22Rv1 (cell line): ENCODE measurements at regions not wholly inside any gene's neighbourhood (a gene's known extent, or its start where the extent isn't known, plus 50 kb on each side); places are given as distances from the start of the nearest gene placed in this dataset.

Experiments used
- ZFX ChIP-seq: fragments of 450-650 bp; IDR thresholded peaks from 2 replicates; pipeline ENCODE4 v1.6.1; 2017; ENCODE audit warnings: antibody characterized with exemption, borderline replicate concordance
- TF ChIP-seq, protein P1 (sequence below): fragments of 450-650 bp; IDR thresholded peaks from 2 replicates; pipeline ENCODE4 v1.5.1; 2017; ENCODE audit warnings: mild to moderate bottlenecking

DNA sequence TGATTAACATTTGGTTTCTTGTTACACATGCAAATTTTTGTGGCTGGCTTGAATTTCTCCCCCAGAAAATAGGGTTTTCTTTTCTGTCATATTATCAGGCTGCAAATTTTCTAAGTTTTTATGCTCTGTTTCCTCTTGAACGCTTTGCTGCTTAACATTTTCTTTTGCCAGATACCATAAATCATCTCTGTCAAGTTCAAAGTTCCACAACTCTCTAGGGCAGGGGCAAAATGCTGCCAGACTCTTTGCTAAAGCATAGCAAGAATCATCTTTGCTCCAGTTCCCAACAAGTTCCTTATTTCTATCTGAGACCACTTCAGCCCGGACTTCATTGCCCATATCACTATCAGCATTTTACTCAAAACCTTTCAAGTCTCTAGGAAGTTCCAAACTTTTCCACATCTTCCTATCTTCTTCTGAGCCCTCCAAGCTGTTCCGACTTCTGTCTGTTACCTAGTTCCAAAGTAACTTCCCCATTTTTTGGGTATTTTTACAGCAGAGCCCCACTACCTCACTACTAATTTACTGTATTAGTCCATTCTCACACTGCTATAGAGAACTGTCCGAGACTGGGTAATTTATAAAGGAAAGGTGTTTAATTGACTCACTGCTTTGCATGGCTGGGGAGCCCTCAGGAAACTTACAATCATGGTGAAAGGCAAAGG, 486.9 kb upstream of the NCAM2 start:
- TF ChIP-seq, protein P1, sequence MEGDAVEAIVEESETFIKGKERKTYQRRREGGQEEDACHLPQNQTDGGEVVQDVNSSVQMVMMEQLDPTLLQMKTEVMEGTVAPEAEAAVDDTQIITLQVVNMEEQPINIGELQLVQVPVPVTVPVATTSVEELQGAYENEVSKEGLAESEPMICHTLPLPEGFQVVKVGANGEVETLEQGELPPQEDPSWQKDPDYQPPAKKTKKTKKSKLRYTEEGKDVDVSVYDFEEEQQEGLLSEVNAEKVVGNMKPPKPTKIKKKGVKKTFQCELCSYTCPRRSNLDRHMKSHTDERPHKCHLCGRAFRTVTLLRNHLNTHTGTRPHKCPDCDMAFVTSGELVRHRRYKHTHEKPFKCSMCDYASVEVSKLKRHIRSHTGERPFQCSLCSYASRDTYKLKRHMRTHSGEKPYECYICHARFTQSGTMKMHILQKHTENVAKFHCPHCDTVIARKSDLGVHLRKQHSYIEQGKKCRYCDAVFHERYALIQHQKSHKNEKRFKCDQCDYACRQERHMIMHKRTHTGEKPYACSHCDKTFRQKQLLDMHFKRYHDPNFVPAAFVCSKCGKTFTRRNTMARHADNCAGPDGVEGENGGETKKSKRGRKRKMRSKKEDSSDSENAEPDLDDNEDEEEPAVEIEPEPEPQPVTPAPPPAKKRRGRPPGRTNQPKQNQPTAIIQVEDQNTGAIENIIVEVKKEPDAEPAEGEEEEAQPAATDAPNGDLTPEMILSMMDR: no peak
- no peak for TF ChIP-seq ZFX
